Right atrium auricular region (tissue), 2 donors: ENCODE measurements at regions not wholly inside any gene's neighbourhood (a gene's known extent, or its start where the extent isn't known, plus 50 kb on each side); places are given as distances from the start of the nearest gene placed in this dataset.
A peak's percentile ranks its signal among the peaks of the same experiment; 100 is the strongest.

Experiments
- DNase-seq: peaks from one replicate; pipeline ENCODE4 v3.0.0-alpha.2; 2019; ENCODE audit warnings: low spot score
- H3K27ac ChIP-seq, 2 donors: fragments of 200-600 bp; sonication (generic); 1 replicate in 1 of 2; 2 replicates in 1 of 2; pipeline ENCODE4 v1.5.1; 2016 to 2019
- H3K27me3 ChIP-seq, 2 donors: fragments of 200-600 bp; sonication (generic); one replicate each; pipeline versions ENCODE4 v1.5.1 to v1.6.0; 2017 to 2019
- H3K36me3 ChIP-seq: fragments of 200-600 bp; sonication (generic); one replicate; pipeline ENCODE4 v1.5.1; 2016
- H3K4me1 ChIP-seq, 2 donors: fragments of 200-600 bp; sonication (generic); one replicate each; pipeline versions ENCODE4 v1.5.1 to v1.6.0; 2017 to 2019
- H3K4me3 ChIP-seq, 2 donors: fragments of 200-600 bp; sonication (generic); 1 replicate in 1 of 2; 2 replicates in 1 of 2; pipeline ENCODE4 v1.5.1; 2017 to 2019; ENCODE audit warnings: mild to moderate bottlenecking in 1 of 2, moderate library complexity in 1 of 2
- H3K9me3 ChIP-seq, 2 donors: fragments of 200-600 bp; sonication (generic); one replicate each; pipeline ENCODE4 v1.5.1; 2019
- TF ChIP-seq, protein P1 (sequence below), 2 donors: fragments of 200-600 bp; sonication (generic); IDR thresholded peaks; one replicate each; pipeline ENCODE4 v1.5.1; 2019; ENCODE audit warnings: antibody characterized with exemption in 2 of 2

DNA sequence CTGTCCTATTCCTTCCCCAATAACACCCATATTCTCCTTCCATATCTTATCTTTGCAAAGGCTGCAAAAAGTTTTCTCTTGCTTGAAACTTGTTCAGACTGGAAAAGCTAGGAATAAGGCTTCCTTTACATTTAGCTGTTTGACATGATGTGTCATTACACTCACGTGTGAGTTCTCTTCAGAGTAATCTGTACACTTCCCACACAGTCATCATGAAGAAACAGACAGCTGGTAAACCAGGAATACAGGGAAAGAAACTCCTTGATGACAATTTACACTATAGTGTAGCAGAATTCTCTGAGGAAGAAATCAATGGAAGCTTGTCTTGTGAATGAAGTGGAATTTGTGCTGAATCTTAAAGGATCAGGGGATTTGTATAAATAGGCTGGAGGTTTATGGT, 628.6 kb upstream of the CDH2 start:
- Histone ChIP-seq H3K9me3 (peaks cover 0 to 6% of the 10 kb centered on the region in 2 donors), H3K27me3 (no peaks in the 10 kb centered on the region), H3K4me1 (no peaks in the 10 kb centered on the region), H3K36me3 (no peaks in the 10 kb centered on the region), H3K4me3 (no peak overlapping the region), H3K27ac (no peak overlapping the region)
- TF ChIP-seq, protein P1, sequence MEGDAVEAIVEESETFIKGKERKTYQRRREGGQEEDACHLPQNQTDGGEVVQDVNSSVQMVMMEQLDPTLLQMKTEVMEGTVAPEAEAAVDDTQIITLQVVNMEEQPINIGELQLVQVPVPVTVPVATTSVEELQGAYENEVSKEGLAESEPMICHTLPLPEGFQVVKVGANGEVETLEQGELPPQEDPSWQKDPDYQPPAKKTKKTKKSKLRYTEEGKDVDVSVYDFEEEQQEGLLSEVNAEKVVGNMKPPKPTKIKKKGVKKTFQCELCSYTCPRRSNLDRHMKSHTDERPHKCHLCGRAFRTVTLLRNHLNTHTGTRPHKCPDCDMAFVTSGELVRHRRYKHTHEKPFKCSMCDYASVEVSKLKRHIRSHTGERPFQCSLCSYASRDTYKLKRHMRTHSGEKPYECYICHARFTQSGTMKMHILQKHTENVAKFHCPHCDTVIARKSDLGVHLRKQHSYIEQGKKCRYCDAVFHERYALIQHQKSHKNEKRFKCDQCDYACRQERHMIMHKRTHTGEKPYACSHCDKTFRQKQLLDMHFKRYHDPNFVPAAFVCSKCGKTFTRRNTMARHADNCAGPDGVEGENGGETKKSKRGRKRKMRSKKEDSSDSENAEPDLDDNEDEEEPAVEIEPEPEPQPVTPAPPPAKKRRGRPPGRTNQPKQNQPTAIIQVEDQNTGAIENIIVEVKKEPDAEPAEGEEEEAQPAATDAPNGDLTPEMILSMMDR (IDR thresholded peaks at IDR 0.05), result no peak
- DNase-seq, result no peak

- H3K27me3 ChIP-seq, result no peaks in the 10 kb centered on the region
- no peak for DNase-seq
- peaks cover 0 to 6% of the 10 kb centered on the region in 2 donors for H3K9me3 ChIP-seq
- H3K4me1 ChIP-seq, result no peaks in the 10 kb centered on the region
- TF ChIP-seq, protein P1 (IDR thresholded peaks at IDR 0.05), result no peak
- no peaks in the 10 kb centered on the region for H3K36me3 ChIP-seq
- H3K27ac ChIP-seq, result no peak overlapping the region
- no peak overlapping the region for H3K4me3 ChIP-seq
Observed at GRCh38 chr18:28804512-28805202, 627.7 kb upstream of the CDH2 start.

DNA sequence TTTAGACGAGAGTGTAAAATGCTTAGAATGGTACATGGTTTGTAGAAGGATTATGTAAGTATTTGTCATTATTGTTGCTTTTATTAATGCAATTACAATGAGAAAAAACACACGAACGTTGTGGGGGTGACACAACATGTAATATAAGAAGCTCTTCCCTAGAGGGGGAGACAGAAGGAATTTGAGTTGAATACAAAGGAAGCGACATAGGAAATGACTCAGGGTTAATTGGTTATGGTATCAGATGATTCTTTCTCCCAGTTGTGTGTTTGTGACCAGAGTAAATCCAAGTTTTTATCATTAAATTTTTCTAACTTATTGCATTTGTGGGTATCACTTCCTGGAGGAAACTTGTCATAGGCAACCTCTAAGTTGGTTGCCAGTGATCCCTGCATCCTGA, 625.6 kb upstream of the CDH2 start:
- Histone ChIP-seq H3K27me3 (no peaks in the 10 kb centered on the region), H3K9me3 (no peaks in the 10 kb centered on the region), H3K4me3 (no peak overlapping the region), H3K36me3 (no peaks in the 10 kb centered on the region), H3K4me1 (no peaks in the 10 kb centered on the region), H3K27ac (no peak overlapping the region)
- TF ChIP-seq, protein P1 (IDR thresholded peaks at IDR 0.05), result no peak
- no peak for DNase-seq

DNA sequence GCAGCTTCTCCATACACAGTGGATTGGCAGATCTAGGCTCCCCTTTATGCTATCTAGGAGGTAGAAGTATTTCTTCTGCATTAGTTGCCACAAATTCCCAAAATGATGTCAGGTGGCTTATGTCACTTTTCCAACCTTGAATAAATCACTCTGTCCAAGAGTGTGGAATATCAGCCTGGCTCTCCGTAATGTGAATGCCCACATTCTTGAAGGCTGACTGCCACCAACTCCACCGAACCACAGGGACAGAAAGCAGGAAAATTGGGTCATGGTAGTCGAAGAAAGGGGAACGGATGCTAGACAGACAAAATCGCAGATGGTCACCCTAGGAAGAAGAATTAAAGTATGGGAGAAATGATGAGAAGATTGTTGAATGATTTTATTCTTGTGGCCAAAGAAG, 624.9 kb upstream of the CDH2 start:
- TF ChIP-seq, protein P1 (IDR thresholded peaks at IDR 0.05), result no peak
- Histone ChIP-seq H3K27me3 (no peaks in the 10 kb centered on the region), H3K36me3 (no peaks in the 10 kb centered on the region), H3K27ac (no peak overlapping the region), H3K9me3 (no peaks in the 10 kb centered on the region), H3K4me1 (no peaks in the 10 kb centered on the region), H3K4me3 (no peak overlapping the region)
- DNase-seq, result no peak

DNA sequence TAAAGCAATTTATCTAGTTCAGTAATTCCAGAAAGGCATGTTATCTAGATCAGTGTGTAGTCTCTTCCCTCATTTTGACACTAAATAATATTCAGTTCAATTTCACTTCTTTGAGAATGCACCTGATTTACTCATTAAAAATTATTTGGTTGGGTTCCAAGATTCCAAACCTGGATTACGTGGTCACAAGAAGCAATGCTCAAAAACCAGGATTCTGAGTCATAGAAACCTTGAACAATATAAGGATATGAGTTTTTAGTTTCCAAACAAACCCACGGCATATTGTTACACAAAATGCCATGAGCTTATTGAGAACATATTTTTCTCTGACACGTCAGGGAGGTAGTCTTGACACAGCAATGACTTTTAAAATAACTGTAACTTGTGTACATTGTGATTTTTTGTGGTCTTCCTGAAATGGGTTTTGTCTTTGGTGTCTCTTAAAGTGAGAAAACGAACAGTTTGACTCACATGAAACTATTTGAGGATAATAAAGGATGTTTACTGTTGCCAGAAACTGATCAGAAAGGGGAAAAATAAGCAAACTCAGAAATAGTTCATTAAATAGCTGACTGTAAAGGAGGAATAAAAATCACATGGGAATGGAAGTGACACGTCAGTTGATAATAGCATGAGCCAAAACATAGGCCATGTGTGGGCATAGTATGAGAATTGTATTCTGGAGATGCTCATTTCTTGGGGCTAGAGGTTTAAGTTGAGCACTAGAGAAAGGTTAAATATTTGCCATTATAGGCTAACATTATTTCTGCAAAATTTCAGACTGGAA, 617.7 kb upstream of the CDH2 start:
- peak overlapping the region in 1 of 2 donors; percentile 29 for H3K27ac ChIP-seq
- no peaks in the 10 kb centered on the region for H3K27me3 ChIP-seq
- DNase-seq, result no peak
- H3K4me3 ChIP-seq, result no peak overlapping the region
- no peaks in the 10 kb centered on the region for H3K9me3 ChIP-seq
- H3K36me3 ChIP-seq, result no peaks in the 10 kb centered on the region
- TF ChIP-seq, protein P1 (IDR thresholded peaks at IDR 0.05), result no peak
- no peaks in the 10 kb centered on the region for H3K4me1 ChIP-seq
